ENCODE measurements at regions not wholly inside any gene's neighbourhood (a gene's known extent, or its start where the extent isn't known, plus 50 kb on each side); places are given as distances from the start of the nearest gene placed in this dataset.

DNA sequence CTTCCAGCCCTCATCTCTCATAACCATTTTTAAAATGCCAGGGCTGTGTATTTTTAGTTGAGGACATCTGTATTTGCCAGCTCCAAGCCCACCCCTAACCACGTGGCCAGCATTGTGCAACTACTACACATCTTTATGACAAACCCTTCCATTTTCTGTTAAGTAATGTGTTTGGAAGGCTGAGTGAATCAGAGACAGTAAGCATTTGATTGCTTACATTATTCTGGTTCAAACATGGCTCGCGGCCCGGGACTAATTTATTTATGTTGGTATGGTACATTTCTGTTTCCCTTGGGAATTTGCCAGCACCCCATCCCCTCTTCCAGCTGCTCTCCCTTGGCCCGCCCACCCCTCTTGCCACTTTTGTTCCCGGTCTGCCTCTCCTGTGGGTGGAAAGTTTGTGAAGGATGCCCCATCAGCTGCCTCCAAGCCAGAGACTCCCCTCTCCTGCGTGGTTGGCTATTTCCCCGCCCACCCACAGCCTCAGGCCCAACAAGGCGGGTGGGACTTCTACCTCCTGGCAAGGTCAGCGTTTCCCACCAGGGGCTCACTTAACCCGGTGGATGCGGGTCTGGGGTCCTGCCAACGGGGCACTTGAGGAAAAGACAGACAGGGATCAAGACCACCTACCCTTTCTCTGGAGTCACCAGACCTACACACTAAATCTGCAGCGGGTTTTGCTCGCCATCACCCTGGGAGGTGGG lies 162.2 kb downstream of the HSD17B3 start:
- peak; percentile 11 to 29 for DNase-seq
- intact Hi-C loops (cut with DNase I), result no loop called here
- H3K9me3 ChIP-seq, result no peaks in the 10 kb centered on the region
- no peak overlapping the region for H3K4me3 ChIP-seq (replicated peaks in 1 of 3)
- 68% methylated on average over 15 of the region's 15 CpGs for WGBS, 2 donors
- H3K27me3 ChIP-seq, result no peaks in the 10 kb centered on the region
- H3K27ac ChIP-seq, result no peak overlapping the region
- H3K4me1 ChIP-seq, result peaks cover 7 to 13% of the 10 kb centered on the region in 2 donors
- no peak for TF ChIP-seq POLR2A (IDR thresholded peaks at IDR 0.05)
- TF ChIP-seq, protein P1, sequence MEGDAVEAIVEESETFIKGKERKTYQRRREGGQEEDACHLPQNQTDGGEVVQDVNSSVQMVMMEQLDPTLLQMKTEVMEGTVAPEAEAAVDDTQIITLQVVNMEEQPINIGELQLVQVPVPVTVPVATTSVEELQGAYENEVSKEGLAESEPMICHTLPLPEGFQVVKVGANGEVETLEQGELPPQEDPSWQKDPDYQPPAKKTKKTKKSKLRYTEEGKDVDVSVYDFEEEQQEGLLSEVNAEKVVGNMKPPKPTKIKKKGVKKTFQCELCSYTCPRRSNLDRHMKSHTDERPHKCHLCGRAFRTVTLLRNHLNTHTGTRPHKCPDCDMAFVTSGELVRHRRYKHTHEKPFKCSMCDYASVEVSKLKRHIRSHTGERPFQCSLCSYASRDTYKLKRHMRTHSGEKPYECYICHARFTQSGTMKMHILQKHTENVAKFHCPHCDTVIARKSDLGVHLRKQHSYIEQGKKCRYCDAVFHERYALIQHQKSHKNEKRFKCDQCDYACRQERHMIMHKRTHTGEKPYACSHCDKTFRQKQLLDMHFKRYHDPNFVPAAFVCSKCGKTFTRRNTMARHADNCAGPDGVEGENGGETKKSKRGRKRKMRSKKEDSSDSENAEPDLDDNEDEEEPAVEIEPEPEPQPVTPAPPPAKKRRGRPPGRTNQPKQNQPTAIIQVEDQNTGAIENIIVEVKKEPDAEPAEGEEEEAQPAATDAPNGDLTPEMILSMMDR (IDR thresholded peaks at IDR 0.05), result no peak
- H3K36me3 ChIP-seq, result no peaks in the 10 kb centered on the region

DNA sequence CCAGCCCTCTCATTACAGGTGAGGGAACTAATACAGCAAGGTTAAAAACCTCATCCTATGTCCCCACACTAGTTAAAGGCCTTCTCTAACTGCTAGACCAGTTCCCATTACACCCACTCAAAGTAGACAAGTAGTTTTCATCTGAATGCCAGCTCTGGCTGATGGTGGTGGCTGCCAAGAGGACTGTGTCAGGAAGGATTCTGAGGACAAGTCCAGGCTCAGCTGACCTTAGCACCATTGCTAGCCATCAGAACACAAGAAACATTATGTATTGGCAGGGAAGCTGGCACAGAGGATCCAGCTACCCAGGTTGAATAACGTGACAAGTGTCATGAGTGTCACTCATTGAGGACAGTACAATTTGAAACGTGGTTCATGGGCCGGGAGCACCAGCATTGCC lies 163.4 kb downstream of the HSD17B3 start:
- WGBS, 2 donors, result 91 to 94% methylated on average over 3 of the region's 3 CpGs
- intact Hi-C loops (cut with DNase I), result no loop called here
- peak; percentile 16 to 34 for DNase-seq
- H3K36me3 ChIP-seq, result no peaks in the 10 kb centered on the region
- H3K27me3 ChIP-seq, result no peaks in the 10 kb centered on the region
- no peak overlapping the region for H3K4me3 ChIP-seq (replicated peaks in 1 of 3)
- no peaks in the 10 kb centered on the region for H3K9me3 ChIP-seq
- no peak for TF ChIP-seq POLR2A (IDR thresholded peaks at IDR 0.05)
- TF ChIP-seq, protein P1 (IDR thresholded peaks at IDR 0.05), result no peak
- H3K4me1 ChIP-seq, result peaks cover 7 to 13% of the 10 kb centered on the region in 2 donors
- no peak overlapping the region for H3K27ac ChIP-seq

DNA sequence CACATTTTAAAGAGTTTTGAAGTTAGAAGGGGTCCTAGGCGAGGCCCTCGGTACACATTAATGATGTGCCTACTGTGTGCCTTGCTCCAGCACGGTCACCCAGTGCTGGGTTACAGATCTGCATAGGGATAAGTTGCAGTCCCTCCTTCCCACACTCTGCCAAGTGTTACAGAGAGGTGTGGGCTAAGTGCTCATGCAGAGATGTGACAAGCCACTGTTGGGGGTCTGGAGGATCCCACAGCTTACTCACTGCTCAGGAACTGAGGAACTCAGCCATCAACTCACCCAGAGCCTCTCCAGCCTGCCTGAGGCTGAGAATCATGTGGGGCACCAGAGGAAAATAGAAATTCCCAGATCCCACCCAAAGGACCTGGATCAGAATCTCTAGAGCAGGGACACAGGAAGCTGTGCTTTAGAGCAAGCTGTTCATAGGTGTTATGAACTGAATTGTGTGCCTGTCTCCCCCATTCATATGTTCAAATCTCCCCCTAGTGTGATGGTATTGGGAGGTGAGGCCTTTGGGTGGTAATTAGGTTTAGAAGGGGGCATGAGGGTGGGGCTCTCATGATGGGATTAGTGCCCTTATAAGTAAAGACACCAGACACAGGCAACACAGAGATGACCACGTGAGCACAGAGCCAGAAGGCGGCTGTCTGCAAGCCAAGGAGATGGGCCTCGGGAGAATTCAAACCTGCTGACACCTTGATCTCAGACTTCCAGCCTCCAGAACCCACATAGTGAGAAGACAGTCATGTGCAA lies 164.1 kb downstream of the HSD17B3 start:
- no peak for DNase-seq
- H3K9me3 ChIP-seq, result no peaks in the 10 kb centered on the region
- no peaks in the 10 kb centered on the region for H3K27me3 ChIP-seq
- peak overlapping the region in 2 of 3 donors; percentile 34 to 47 for H3K27ac ChIP-seq
- H3K4me1 ChIP-seq, result peaks cover 7 to 13% of the 10 kb centered on the region in 2 donors
- 66 to 67% methylated on average over 6 of the region's 6 CpGs for WGBS, 2 donors
- TF ChIP-seq, protein P1 (IDR thresholded peaks at IDR 0.05), result no peak
- no peak for TF ChIP-seq POLR2A (IDR thresholded peaks at IDR 0.05)
- H3K36me3 ChIP-seq, result no peaks in the 10 kb centered on the region
- H3K4me3 ChIP-seq (replicated peaks in 1 of 3), result no peak overlapping the region
- intact Hi-C loops (cut with DNase I), result no loop called here

DNA sequence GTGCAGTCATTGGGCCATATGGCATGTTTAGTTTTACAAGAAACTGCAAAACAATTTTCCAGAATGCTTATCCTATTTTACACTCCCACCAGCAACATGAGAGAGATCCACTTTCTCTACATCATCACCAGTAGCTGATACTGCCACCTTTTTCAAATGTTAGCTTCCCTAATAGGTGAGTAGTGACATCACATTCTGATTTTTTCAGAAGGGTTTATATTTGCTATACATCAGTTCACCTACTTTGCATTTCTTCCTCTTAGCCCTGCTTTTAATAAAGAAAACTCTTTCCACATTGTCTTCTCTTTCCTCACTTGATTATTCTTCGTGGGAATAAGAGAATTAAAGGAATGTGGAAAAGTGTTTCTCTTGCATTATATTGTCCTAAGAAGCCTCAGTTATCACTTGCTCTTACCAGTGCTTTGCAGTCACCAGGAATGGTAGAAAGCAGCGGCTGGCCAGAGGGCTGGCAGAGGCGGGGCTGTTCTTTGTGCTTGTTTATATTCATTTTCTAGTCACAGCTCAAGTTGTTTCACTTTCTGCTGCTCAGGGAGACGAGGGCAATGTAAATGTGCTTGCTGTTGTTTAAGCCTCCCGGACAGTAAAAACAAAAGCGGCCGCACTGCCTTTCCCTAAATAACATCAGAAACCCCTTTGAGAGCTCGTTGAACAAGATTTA lies 164.8 kb downstream of the HSD17B3 start:
- Histone ChIP-seq H3K36me3 (no peaks in the 10 kb centered on the region), H3K4me1 (peaks cover 7 to 13% of the 10 kb centered on the region in 2 donors), H3K4me3 (replicated peaks in 1 of 3) (no peak overlapping the region), H3K27ac (peak overlapping the region in 2 of 3 donors; percentile 34 to 47), H3K9me3 (no peaks in the 10 kb centered on the region), H3K27me3 (no peaks in the 10 kb centered on the region)
- TF ChIP-seq POLR2A (IDR thresholded peaks at IDR 0.05), result no peak
- TF ChIP-seq, protein P1 (IDR thresholded peaks at IDR 0.05), result no peak
- 10 to 14% methylated on average over 8 of the region's 8 CpGs for WGBS, 2 donors
- intact Hi-C loops (cut with DNase I), result no loop called here
- peak; percentile 67 to 70 for DNase-seq
